GM19025 (cell line): ENCODE measurements at regions not wholly inside any gene's neighbourhood (a gene's known extent, or its start where the extent isn't known, plus 50 kb on each side); places are given as distances from the start of the nearest gene placed in this dataset.

Source experiments
- ATAC-seq: cut with Tn5 transposase; IDR thresholded peaks from one replicate; pipeline ENCODE4 v1.9.1; 2021; ENCODE audit warnings: mild to moderate bottlenecking, low read depth, moderate library complexity; ENCODE audit not compliant: unreplicated experiment

DNA sequence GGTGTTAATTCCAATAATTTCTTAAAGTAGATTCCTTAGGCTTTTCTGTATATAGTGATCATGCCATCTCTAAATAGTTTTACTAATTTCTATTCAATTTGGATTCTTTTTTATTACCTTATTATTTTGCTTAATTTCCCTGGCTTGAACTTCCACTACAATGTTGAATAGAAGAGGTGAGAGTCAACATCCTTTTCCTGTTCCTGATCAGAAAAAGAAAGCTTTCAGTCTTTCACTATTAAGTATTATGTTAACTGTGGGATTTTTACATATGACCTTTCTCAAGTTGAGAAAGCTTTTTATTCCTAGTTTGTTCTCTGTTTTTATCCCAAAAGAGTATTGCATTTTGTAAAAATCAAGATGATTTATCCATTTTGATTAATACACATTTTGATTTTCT, 574.5 kb upstream of the TLE4 start:
- no peak for ATAC-seq

DNA sequence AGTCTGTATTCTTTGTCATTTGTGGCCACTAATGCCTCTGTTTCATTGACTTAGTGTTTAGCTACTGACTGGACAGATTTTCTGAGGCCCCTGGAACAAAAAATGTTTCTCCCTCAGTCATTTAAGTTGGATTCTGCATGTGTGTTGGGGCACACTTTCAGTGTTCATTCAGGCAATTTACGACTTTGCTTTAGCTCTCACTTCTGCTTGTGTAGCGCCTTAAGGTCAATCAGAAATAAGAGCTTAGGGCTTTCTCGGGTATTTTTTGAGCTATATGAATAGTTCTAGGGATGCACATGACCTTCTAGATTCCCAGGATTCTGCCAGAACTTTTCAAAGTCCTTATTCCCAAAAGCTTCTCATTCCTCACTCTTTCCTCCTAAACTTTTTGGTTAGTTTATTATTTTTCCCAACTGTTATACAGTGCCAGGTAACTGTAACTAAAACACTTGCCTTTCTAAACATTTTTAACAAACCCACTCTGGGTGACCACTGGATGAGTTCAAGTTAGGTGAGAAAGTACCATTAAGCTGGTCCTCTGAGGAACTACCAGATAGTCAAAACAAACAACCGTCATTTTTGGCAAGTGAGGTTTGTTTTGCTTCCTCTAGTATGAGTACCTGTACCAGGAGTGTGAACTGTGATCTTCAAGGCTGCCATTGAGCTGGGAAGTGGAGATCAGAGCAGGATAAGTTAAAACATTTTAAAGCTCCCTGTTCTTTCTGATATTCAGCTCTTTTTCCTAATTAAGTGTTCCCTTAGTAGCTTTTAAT, 571.3 kb upstream of the TLE4 start:
- ATAC-seq = no peak

DNA sequence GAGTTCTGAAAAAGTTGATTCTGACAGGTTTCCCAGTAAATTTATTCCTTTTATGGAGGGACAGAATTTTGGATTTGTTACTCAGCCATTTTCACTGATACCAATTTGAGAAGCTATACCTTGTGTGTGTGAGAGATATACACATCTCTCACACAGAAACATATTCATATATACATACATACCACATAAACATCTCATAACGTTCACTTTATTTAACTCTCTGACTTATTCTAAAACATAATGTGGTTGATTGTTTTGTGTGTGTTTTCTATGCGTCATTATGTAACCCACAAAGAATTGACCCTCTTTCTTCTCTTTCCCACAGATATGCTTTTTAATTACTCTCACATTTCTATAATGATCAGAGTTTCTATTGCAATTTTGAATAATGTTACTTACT, 570.8 kb upstream of the TLE4 start:
- no peak for ATAC-seq

DNA sequence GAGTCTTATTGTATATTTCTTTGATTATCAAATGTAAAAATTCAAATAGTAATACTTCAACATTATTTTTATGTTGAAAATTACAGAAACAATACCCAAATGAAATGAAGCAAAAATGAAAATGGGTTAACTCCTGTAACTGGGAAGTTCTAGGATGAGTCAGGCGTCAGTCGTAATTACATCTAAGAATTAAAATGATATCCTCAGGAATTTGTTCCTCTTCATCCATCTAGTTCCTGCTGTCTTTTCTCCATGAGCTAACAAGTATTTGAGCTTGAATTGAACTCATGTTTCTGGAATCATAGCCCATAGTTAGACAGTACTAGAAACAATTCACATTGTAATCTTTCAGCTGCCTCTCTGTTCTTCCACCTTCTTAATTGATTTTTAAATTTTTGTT, 568.3 kb upstream of the TLE4 start:
- no peak for ATAC-seq

DNA sequence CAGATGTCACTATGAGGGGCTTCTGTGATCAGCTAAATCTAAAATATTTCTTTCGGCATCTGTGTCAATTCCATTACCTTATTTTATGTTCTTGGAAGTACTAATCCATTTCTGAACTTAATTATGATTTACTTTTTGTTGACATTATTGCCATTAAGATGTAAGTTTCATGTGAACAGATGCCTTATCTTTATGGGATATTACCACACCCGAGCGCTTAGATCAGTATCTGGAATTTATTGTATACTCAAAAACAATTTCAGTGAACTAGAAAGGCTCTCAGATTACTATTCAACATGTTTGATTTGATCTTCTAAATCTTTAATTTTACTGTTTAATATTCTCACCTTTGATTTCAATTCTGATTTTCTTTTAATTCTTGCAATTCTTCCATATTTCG, 567.7 kb upstream of the TLE4 start:
- ATAC-seq = no peak

DNA sequence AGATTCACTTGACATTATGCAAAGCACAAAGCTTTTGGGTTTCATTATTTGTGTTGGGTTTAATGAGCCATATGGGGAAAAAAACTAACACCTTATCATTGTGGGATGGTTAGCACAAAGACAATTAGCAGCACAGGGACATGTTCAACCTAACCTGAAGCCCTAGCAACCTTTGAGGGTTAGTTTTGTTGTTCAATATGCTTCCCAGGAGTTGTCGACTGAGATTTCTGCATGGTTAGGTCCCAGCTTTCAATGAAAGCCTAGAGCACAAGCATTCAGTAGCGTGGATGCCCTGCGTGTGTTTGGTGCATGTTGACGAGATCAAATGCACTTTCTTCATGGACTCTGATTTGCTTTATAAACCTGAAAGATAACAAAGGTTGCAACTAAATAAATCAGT, 565.2 kb upstream of the TLE4 start:
- no peak for ATAC-seq

DNA sequence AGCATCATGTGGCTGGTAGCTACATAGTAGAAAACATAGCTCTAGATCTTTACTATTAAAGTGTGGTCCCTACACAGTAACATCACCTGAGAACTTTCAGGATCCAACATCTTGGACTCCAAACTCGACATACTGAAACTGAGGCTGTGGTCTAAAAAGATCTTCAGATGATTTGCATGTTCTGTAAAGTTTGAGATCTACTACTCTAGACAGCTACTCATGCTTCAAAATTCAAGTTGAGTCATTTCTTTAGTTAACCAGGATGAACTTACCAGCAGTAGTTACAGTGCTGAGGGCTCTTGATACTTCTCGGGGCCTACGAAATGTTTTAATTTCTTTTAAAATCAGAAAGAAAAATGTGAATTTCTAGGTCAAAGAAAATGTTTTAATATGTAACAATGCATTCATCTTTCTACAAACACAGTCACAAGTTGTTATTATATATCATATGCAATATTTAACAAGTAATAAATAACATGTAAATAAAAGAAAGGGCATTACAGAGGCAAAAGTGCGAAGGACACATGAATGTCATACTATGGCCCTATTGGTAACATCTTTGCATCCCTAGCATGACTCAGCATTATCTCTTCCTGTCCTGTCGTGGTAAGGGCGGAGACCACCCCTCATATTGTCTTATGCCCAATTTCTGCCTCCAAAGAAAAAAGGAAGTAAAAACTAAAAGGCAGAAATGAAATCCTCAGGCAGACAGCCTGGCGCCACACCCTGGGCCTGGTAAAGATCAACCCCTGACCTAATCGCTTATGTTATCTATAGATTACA, 563.9 kb upstream of the TLE4 start:
- no peak for ATAC-seq

DNA sequence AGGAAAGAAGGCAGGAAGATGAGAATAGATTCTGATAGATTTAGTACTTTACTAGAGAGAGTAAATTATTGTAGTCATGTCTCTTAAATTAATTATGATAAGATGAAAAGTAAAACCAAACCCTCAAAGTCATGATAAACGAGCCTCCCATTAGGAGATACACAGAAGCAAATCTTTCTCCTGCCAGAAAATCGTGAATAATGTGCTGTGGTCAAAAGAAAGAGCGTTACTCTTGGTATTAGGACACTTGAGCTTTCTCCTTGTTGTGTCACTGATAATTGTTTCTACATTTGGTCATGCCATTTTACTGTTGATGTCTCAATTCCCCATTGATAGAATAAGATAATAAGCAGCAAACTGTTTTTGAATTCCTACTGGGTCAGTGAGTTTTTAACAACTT, 562.8 kb upstream of the TLE4 start:
- no peak for ATAC-seq

DNA sequence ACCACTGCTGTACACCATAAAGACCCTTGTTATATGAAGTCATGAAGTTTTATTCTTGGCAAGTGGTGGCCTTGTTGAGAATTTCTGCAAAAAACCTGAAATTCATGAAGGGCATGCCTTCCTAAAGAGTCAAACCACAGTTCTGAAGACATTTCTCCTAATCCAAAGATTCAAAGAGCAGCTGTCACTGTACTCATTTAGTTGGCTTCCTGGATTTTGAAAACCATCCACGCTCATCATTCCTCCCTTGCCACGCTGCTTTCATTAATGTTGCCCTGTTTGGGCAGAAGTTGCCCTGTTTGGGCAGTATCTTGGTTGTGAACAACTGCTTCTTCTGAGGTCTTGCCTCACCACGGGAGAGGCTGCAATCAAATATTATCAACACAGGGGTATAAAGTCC, 560.3 kb upstream of the TLE4 start:
- ATAC-seq = no peak

DNA sequence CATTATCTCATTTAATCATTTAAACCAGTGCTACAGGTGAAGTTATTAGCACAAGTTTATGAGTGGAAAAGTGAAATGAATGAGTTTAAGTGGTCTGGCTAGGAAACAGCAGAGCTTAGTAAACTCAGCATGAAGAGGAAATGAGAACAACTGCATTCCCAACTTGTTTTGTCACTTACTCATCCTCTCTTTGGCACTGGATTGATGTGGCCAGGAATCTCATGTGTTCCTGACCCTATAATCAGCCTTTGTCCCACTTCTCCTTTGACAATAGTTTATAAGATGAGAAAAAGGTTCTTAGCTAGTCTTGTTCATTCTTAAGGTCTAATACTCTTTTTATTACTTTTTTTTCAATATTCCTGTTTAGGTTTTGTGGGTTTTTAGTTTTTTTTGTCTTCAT, 559.2 kb upstream of the TLE4 start:
- no peak for ATAC-seq

DNA sequence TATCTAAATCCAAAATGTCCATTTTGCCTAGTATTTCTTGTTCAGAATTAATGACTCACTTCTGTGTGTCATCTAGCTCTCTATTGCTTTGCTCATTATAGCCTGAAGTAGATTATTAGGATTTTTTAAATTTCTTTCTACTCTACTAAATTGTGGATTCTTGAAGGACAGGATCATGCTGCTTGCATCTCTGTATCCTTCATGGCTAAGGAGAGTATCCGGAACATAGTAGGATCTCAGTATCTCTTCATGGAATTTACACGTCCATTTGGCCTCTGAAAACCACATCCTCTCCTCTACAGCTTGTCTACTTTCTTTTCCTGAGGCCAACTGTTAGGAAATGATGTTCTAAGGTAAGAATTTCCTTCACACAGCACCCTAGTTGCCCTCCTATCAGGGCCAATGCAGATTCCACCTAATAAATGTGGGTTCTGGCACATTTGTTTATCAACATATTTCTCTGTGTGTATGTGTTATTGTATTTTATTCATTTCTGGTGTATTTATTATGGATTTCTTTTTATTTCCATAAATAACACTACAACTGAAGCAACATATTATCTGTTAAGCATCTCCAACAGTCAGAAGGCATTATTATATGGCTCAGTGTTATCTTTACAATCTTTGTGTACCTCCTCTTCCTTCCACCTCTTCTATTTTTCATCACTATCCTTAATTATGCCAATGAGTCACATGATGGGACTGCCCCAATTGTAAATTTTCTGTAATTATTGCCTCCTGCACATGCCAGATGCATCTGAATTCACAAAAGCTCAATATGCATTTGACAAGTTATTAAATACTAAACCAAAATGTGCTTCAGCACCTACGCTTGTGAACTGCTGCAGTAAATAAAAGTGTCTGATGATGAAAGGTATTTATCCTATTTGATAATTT, 557.8 kb upstream of the TLE4 start:
- ATAC-seq = no peak

DNA sequence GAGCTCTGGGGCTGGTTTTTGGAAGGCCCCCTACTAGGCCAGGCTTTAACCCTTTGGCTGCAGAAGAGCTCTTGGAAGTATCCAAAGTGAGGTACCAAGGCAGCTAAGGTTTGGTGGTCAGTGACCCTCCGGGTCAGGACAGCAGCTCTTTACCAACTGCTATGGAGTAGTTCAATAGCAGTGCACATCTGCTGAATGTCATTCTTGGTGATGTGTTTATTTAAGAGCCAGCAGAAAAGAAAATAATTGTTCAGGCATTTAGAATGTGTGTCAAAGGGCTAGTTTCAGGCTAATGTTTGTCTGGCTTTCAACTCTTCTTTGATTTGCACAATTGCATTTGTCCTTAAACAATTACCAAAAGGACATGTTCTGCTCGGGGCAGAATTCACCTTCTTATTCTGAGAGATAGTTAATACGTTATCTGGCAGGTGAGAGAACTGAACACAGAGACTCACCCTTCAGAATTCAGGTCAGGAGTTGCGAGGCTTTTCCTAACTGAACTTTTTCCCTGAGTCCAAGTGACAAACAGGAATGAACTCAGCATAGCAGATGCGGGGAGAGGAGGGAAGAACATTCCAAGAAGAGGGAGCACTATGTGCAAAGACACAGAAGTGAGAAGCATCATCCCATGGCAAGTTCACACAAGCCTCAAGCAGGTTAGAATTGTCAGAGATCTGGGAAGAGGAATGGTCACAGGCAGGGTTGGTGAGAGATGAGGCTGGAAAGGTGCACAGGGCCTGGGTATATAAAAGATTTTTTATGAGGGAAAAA, 556.7 kb upstream of the TLE4 start:
- ATAC-seq = no peak

DNA sequence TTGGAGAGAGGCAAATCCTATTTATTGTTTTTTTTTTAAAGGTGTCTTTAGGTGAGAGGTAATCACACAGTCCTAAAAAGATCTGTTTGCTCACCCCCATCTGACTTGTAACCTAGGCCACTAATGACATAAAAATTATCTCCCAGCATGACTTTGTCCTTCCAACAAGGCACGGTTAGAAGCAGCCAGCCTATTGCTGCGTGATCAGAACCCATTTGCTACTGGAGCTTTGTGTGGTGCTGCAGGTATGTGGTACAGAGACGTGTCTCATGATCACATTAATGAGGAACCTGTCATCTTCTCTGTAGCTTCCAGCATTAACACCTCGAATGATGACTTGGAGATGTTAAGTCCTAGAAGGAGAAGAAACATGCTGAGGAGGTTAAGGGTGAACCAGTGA, 555.8 kb upstream of the TLE4 start:
- ATAC-seq = no peak

DNA sequence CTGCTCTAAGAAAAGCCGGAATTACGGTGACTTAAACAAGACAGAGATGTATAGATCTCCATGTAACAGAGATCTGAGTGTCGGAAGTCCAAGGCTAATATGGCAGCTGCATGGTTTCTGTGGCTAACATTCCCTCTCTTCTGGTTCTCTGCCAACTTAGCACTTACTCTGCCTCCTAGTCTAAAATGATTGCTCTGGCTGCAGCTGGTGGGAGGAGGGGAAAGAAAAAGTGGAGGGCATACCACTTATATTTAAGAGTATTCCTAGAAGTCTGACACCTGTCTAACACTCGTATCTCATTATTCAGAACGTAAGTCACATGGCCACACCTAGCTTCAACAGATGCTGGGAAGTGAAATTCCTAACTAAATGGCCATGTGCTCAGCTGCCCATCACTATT, 551.5 kb upstream of the TLE4 start:
- ATAC-seq = no peak

DNA sequence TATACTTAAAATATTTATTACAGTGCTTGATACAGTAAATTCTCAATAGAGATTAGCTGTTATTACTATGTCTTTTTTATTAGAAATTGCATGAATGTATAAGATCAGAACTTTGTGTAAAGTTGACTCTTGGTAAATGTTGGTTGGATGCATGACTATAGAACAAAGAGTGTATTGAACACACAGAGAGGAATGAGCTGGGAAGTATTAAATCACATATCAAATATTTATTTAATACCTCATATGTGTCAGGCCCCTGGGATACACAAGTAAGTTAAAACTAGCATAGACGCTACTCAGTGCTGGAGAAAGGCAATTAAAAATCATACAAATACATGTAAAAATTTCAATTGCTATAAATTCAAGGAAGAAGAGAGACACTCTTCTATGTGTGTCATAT, 550.7 kb upstream of the TLE4 start:
- ATAC-seq = no peak

DNA sequence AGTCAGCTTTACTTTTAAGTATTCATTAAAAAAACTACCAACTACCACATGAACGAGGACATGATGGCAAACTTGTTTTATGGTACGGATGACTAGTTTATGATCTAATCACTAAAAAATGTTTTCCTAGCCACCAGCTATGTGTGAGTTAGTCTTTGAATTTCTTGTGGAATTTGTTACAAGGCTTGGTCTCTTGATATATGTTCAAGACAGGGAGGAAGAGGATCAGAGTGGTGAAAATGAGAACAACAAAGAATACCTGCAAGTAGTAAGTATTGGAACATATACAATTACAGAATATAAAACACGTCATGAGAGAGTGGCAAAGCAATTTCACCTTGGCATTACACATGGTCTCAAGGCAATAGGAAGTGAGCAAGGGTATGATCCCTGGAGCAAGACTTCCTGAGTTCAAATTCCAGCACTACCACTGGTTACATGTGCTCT, 548.6 kb upstream of the TLE4 start:
- ATAC-seq = no peak

DNA sequence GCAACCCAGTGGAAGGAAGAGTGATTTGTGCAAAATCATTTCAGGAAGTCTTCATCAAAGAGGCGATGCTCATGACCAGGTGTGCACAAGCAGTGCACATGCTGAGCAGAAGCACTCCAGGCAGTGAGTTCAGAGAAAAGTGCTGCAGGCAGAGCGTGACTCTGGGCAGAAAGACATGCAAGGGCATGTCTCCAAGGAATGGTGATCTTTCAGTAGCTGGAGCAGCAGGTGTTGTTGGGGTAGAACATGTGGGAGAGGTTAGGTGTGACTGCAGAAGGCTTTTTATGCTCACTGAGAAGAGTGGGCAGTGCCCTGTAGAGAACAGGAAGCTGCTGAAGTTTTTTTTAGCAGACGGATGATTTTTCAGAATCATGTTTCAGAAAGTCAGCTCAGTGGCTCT, 545.4 kb upstream of the TLE4 start:
- no peak for ATAC-seq

DNA sequence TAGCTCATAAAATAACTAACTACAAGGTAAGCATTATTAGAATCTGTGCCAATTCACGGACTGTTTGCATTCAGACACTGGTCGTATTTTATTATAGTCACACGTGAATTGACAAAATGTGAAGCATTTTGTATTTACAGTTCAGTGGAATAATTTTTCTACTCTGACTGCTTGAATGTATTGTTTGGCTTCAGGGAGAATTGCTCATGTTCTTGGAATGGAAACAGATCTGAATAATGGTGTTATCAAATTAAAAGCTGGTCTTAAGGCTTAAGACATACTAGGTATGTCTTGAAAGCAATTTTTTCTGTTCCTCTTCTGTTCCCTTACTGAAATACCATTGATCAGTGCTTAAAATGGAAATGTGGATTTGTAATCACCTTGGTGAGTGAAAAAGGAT, 543.7 kb upstream of the TLE4 start:
- ATAC-seq = no peak

DNA sequence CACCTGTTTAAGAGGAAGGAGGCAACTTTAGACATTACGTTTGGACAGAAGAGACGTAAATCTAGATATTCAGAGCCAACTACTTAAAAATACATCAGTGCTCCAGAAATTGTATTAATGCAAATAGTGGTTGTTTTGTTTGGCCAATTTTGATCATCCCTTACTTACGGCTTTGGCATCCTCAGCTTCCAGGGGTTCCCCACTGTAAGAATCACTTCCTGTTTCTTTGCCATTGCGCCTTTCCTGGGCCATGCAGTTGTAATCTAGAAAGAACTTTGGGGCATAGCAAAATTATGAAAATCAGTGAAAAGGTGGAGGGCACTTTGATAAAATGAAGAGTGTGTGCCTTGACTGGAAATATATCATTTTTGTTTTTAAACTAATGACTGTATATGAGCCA, 537.2 kb upstream of the TLE4 start:
- no peak for ATAC-seq

DNA sequence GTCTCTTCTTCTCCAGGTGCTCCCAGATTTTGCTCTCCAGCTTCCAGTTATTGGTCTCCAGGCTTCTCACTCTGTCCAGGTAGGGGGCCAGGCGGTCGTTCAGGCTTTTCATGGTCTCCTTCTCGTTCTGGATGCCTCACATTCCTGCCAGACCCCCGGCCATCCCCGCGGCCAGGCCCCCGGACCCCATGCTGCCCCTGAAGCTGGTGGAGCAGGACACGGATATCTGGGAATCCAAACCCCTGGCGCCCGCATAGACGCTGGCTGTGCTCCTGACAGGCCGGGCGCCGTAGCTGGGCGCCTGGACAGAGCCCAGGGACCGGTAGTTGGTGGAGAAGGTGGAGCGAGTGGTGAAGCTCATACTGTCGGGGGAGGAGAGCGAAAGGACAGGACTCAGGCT, 534.4 kb upstream of the TLE4 start:
- no peak for ATAC-seq
